ENCODE measurements at regions not wholly inside any gene's neighbourhood (a gene's known extent, or its start where the extent isn't known, plus 50 kb on each side); places are given as distances from the start of the nearest gene placed in this dataset.

DNA sequence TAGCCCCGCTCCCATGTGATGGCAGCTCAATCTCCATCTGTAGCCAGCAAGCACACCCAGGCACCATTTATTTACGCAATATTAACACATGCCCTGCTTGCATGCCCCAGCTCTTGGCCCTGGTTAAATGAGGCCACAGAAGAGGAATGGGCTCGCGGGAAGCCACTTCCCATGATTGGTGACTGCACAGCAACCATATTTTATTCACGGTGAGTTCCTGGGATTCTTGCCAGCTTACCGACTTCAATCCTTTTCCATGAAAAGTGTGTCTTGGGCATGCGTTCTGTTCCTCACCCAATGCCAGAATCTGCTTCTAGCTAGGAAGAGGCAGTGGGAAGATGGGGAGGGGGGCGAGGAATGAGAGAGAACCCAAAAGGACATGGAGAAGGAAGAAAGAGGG, 54.7 kb downstream of the PITPNM2 start:
- DNase-seq (ENCODE audit: low read depth) (no peak), FAIRE-seq (no peak)
- no peaks in the 10 kb centered on the region for H3K36me3 ChIP-seq (ENCODE audit: control insufficient read depth, insufficient read depth, low read length)
- H3K4me3 ChIP-seq (ENCODE audit: low read depth, low read length) = no peak overlapping the region
- TF ChIP-seq, protein P1, sequence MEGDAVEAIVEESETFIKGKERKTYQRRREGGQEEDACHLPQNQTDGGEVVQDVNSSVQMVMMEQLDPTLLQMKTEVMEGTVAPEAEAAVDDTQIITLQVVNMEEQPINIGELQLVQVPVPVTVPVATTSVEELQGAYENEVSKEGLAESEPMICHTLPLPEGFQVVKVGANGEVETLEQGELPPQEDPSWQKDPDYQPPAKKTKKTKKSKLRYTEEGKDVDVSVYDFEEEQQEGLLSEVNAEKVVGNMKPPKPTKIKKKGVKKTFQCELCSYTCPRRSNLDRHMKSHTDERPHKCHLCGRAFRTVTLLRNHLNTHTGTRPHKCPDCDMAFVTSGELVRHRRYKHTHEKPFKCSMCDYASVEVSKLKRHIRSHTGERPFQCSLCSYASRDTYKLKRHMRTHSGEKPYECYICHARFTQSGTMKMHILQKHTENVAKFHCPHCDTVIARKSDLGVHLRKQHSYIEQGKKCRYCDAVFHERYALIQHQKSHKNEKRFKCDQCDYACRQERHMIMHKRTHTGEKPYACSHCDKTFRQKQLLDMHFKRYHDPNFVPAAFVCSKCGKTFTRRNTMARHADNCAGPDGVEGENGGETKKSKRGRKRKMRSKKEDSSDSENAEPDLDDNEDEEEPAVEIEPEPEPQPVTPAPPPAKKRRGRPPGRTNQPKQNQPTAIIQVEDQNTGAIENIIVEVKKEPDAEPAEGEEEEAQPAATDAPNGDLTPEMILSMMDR (IDR thresholded peaks at IDR 0.05; ENCODE audit: insufficient read depth, low read length, severe bottlenecking) = no peak
- no peaks in the 10 kb centered on the region for H3K27me3 ChIP-seq (ENCODE audit: control insufficient read depth, insufficient read depth, low read length)

DNA sequence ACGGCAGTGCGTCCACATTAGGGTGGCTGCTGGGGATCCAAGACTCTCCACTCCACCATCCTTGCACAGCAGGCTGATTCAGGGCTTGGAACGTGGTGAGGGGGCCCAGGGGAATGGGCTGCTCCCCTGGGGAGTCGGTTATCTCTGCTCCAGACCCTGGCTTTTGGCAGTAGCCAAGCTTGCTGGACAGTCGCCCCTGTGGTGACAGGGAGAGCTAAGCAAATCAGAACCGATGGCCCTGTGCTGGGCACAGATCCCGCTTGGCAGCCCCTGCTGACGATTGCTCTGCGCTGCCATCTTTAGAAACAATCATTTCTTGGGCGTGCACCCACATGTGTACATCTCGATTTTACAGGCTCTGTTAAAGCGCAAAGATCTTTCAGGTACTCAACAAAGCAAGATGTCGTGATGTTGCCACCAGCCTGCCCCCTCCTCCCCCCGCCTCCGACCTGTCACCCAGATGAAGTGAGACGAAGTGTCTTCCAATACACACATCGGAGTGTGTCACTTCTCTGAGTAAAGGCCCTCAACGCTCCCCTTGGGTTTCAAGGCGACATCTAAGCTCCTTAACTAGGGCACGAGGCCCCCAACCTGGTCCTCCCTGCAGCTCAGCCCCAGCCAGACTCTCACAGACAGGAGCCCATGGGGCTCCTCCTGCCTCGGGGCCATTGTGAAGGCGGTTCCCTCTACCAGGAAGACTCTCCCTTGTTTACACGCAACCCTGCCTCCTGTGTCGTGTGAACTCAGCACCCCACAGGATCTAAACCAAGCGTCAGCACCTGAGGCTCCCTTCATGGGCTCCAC, 55.6 kb downstream of the PITPNM2 start:
- DNase-seq (ENCODE audit: low read depth) = no peak
- TF ChIP-seq, protein P1 (IDR thresholded peaks at IDR 0.05; ENCODE audit: insufficient read depth, low read length, severe bottlenecking) = no peak
- no peak for FAIRE-seq
- no peaks in the 10 kb centered on the region for H3K36me3 ChIP-seq (ENCODE audit: control insufficient read depth, insufficient read depth, low read length)
- no peak overlapping the region for H3K4me3 ChIP-seq (ENCODE audit: low read depth, low read length)
- no peaks in the 10 kb centered on the region for H3K27me3 ChIP-seq (ENCODE audit: control insufficient read depth, insufficient read depth, low read length)

DNA sequence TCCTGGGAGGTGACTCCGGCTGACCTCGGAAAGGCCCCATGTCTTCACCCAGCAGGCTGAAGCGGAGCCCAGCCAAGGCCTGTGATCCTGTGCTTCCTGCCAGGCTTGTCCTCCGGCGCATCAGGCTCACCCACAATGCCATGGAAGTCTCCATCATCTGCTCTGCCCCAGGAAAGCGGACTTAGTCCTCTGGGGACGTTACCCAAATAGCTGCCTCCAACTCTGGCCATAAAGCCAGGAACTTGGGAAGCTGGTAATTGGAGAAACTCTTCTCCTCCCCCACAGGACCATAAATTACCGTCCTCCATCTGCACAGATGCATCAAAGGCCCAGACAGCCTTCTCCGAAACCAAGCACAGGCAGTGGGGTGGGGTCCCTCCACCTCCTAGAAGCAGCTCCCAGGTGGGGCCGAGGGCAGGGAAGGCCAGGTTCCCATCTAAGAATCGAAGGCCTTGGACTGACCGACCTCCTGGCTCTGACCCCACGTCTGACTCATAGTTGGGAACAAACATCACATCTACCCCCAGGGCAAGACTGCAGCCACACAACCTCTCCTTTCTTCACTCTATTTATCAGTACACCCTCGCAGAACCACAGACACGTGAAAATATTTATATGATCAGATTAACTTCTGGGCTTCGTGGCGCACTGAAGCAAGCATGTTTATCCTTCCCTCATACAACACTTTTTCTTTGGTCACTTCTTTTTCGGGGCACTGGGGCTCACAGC, 56.4 kb downstream of the PITPNM2 start:
- DNase-seq (ENCODE audit: low read depth) (peak; percentile 45), FAIRE-seq (no peak)

DNA sequence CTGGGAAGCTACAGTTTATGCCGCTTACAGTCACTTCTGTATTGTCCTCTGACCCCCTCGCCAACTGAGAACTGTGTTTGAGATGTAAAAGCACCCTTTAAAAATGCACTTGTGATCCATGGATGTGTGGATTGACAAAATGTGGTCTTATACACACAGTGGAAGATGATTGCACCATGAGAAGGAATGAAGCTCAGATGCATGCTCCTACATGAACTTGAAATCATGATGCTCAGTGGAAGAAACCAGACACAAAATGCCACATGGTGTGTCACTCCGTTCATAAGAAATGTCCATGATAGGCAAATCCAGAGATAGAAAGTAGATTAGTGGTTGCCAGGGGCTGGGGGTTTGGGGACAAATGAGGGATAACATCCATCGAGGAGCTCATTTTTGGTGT, 58.0 kb downstream of the PITPNM2 start:
- FAIRE-seq (no peak), DNase-seq (ENCODE audit: low read depth) (peak; percentile 80)
- H3K27me3 ChIP-seq (ENCODE audit: control insufficient read depth, insufficient read depth, low read length) = no peaks in the 10 kb centered on the region
- no peaks in the 10 kb centered on the region for H3K36me3 ChIP-seq (ENCODE audit: control insufficient read depth, insufficient read depth, low read length)
- no peak overlapping the region for H3K4me3 ChIP-seq (ENCODE audit: low read depth, low read length)
- TF ChIP-seq, protein P1 (IDR thresholded peaks at IDR 0.05; ENCODE audit: insufficient read depth, low read length, severe bottlenecking) = no peak

More for the DNA sequence above, 56.4 kb downstream of the PITPNM2 start:
- Histone ChIP-seq H3K27me3 (ENCODE audit: control insufficient read depth, insufficient read depth, low read length) (no peaks in the 10 kb centered on the region), H3K36me3 (ENCODE audit: control insufficient read depth, insufficient read depth, low read length) (no peaks in the 10 kb centered on the region), H3K4me3 (ENCODE audit: low read depth, low read length) (no peak overlapping the region)
- TF ChIP-seq, protein P1 (IDR thresholded peaks at IDR 0.05; ENCODE audit: insufficient read depth, low read length, severe bottlenecking) = no peak

DNA sequence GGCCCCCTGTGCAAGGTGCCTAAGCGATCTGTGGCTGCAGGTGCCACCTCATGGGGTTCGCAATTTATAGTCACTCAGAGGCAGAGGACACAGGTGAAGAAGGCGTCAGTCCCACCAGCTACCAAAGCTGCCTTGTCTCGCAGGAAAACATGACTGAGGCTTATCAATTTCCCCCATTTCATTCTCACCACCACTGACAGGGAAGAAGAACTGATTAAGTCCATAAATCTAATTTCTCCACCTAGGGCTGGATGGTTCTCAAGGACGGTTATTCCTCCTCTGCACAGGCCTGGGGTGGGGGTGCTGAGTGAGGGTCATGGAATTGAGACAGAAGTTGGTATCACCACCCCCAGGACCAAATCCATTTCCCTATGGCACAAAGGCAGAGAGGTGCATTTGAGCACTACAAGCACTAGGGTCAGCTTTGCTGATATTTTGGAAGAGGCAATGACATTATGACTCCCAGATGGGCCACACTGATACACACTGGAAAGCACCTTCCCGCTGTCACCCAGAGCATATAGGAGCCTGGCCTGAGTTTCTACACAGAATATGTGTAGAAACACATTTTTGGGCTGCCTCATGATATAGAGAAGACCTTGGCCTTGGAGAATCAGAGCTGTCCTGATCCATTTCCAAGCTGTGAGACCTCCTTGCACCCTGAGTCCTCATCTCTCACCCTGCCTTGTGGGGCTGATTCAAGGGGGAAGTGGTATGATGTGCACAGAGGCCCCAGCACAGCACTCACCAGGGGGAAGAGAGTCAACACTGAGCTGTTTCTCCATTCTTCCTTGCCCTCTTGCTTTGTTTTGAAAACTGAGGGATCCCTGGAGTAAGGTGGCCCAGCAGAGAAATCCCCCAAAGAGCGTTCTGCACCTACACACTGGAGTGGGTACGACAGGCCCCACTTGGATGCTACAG, 59.4 kb downstream of the PITPNM2 start:
- DNase-seq (ENCODE audit: low read depth) (no peak), FAIRE-seq (no peak)
- Histone ChIP-seq H3K27me3 (ENCODE audit: control insufficient read depth, insufficient read depth, low read length) (no peaks in the 10 kb centered on the region), H3K36me3 (ENCODE audit: control insufficient read depth, insufficient read depth, low read length) (no peaks in the 10 kb centered on the region), H3K4me3 (ENCODE audit: low read depth, low read length) (no peak overlapping the region)
- TF ChIP-seq, protein P1 (IDR thresholded peaks at IDR 0.05; ENCODE audit: insufficient read depth, low read length, severe bottlenecking) = no peak

All from bronchial epithelial cell (primary cell).